ENCODE measurements at regions not wholly inside any gene's neighbourhood (a gene's known extent, or its start where the extent isn't known, plus 50 kb on each side); places are given as distances from the start of the nearest gene placed in this dataset.
"Not testable (repeated sequence)": the region's sequence is repeated elsewhere in the genome, so short reads cannot be mapped to it uniquely, and the experiment has no call there.

GRCh38 chr2:5173876-5174535 is 518.2 kb upstream of the SOX11 start:
- peaks cover 3% of the 10 kb centered on the region for H3K9me3 Mint-ChIP-seq (ENCODE audit: low read depth)
- H3K4me3 Mint-ChIP-seq, result no peak overlapping the region
- no peaks in the 10 kb centered on the region for H3K27me3 Mint-ChIP-seq
- ATAC-seq, result no peak
- DNase-seq, result no peak
- H3K27ac Mint-ChIP-seq, result no peak overlapping the region
- no peaks in the 10 kb centered on the region for H3K36me3 Mint-ChIP-seq
- CTCF ChIA-PET, result no interaction called here
- no peaks in the 10 kb centered on the region for H3K4me1 Mint-ChIP-seq

DNA sequence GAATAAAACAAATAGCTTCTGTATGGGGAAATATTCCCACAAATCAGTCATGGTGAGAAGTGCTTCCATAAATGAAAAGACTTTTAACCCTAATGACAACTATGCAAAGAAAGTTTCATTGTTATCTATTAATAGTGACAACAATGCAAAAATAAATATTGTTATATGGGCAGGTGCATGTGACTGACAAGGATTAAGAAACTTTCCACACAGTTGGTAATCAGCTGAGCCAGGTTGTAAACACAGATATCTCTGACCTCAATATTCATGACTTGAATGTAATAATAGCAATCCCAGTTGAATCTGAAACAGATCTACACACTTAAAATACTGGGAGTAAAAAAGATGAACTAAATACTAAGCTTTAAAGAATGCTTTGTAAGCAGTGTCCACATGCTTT is 517.0 kb upstream of the SOX11 start:
- no peak for DNase-seq
- no peaks in the 10 kb centered on the region for H3K27me3 Mint-ChIP-seq
- no peak for ATAC-seq
- H3K4me1 Mint-ChIP-seq, result no peaks in the 10 kb centered on the region
- H3K36me3 Mint-ChIP-seq, result no peaks in the 10 kb centered on the region
- CTCF ChIA-PET, result no interaction called here
- peaks cover 3% of the 10 kb centered on the region for H3K9me3 Mint-ChIP-seq (ENCODE audit: low read depth)
- H3K27ac Mint-ChIP-seq, result no peak overlapping the region
- H3K4me3 Mint-ChIP-seq, result no peak overlapping the region

- ATAC-seq (no peak), DNase-seq (no peak)
- Mint-ChIP-seq H3K4me3 (no peak overlapping the region), H3K27me3 (no peaks in the 10 kb centered on the region), H3K27ac (no peak overlapping the region), H3K36me3 (no peaks in the 10 kb centered on the region), H3K4me1 (no peaks in the 10 kb centered on the region), H3K9me3 (ENCODE audit: low read depth) (peaks cover 3% of the 10 kb centered on the region)
- CTCF ChIA-PET, result no interaction called here
These were observed 515.4 kb upstream of the SOX11 start for GRCh38 chr2:5176764-5177163.

GRCh38 chr2:5183031-5183430 is 509.2 kb upstream of the SOX11 start:
- H3K4me3 Mint-ChIP-seq, result no peak overlapping the region
- H3K27ac Mint-ChIP-seq, result no peak overlapping the region
- peaks cover 4% of the 10 kb centered on the region for H3K9me3 Mint-ChIP-seq (ENCODE audit: low read depth)
- DNase-seq, result no peak
- H3K27me3 Mint-ChIP-seq, result no peaks in the 10 kb centered on the region
- CTCF ChIA-PET, result no interaction called here
- H3K36me3 Mint-ChIP-seq, result no peaks in the 10 kb centered on the region
- no peaks in the 10 kb centered on the region for H3K4me1 Mint-ChIP-seq
- no peak for ATAC-seq

GRCh38 chr2:5187283-5187682 is 504.9 kb upstream of the SOX11 start:
- DNase-seq, result no peak
- Mint-ChIP-seq H3K9me3 (ENCODE audit: low read depth) (peaks cover 10% of the 10 kb centered on the region), H3K4me1 (no peaks in the 10 kb centered on the region), H3K27ac (no peak overlapping the region), H3K4me3 (no peak overlapping the region), H3K27me3 (no peaks in the 10 kb centered on the region), H3K36me3 (no peaks in the 10 kb centered on the region)
- no peak for ATAC-seq
- CTCF ChIA-PET, result no interaction called here

GRCh38 chr2:5188636-5189035 is 503.5 kb upstream of the SOX11 start:
- Mint-ChIP-seq H3K4me3 (no peak overlapping the region), H3K27ac (no peak overlapping the region), H3K4me1 (no peaks in the 10 kb centered on the region), H3K9me3 (ENCODE audit: low read depth) (peaks cover 10% of the 10 kb centered on the region), H3K36me3 (no peaks in the 10 kb centered on the region), H3K27me3 (no peaks in the 10 kb centered on the region)
- DNase-seq, result no peak
- no peak for ATAC-seq
- CTCF ChIA-PET, result no interaction called here

GRCh38 chr2:5190023-5190422 is 502.2 kb upstream of the SOX11 start:
- Mint-ChIP-seq H3K27me3 (no peaks in the 10 kb centered on the region), H3K4me3 (no peak overlapping the region), H3K36me3 (no peaks in the 10 kb centered on the region), H3K4me1 (no peaks in the 10 kb centered on the region), H3K9me3 (ENCODE audit: low read depth) (peaks cover 14% of the 10 kb centered on the region), H3K27ac (no peak overlapping the region)
- ATAC-seq (no peak), DNase-seq (no peak)
- CTCF ChIA-PET, result no interaction called here

DNA sequence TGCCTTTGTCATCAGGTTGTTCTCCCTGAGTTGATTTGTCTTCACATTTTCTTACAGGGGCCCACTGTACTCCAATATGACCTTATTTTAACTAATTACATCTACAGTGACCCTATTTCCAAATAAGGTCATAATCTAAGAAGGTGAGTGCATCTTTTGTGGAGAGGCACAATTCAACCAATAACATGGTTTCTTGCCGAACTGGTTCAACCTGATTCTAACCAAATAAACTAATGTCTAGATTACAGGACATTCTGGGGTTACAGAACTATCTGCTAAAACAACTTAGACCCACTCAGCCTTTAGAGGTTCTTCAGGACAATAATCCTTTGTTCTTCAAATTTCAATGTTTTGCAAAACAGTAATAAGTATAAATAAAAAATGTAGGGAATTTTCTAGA is 496.5 kb upstream of the SOX11 start:
- ATAC-seq, result no peak
- no peak overlapping the region for H3K4me3 Mint-ChIP-seq
- H3K27me3 Mint-ChIP-seq, result no peaks in the 10 kb centered on the region
- H3K4me1 Mint-ChIP-seq, result no peaks in the 10 kb centered on the region
- H3K9me3 Mint-ChIP-seq (ENCODE audit: low read depth), result peaks cover 12% of the 10 kb centered on the region
- H3K36me3 Mint-ChIP-seq, result no peaks in the 10 kb centered on the region
- DNase-seq, result no peak
- CTCF ChIA-PET, result no interaction called here
- H3K27ac Mint-ChIP-seq, result no peak overlapping the region

DNA sequence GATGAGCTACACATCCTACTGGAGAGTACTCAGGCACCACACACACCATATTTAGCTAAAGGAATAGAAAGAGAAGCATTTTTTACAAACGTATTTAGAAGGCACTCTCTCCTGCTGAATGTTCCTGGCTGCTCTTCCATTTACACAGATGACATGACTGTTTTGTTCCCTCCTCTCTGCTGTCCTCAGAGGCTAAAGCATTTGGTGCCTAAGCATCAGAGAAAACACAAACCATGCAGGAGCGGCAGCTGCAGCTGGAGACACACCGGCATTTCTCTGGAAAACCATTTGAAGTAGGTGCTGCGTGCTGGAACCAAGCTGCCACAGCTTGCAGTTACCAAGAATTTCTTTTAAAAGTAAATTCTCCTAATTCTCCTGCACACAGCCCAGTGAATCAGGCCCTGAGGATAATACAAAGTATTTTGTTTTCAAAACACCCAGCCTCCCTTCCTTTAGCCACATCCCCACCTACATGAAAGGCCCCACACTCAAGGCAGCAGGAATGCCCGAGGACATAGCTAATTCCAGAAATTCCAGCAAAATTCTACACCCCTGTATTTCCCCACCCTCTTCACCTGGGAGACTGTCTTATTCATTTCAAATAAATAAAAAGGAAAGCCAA is 488.9 kb upstream of the SOX11 start:
- ATAC-seq (no peak), DNase-seq (no peak)
- Mint-ChIP-seq H3K4me1 (no peaks in the 10 kb centered on the region), H3K36me3 (no peaks in the 10 kb centered on the region), H3K4me3 (no peak overlapping the region), H3K27me3 (no peaks in the 10 kb centered on the region), H3K27ac (no peak overlapping the region), H3K9me3 (ENCODE audit: low read depth) (peaks cover 19% of the 10 kb centered on the region)
- CTCF ChIA-PET, result no interaction called here

DNA sequence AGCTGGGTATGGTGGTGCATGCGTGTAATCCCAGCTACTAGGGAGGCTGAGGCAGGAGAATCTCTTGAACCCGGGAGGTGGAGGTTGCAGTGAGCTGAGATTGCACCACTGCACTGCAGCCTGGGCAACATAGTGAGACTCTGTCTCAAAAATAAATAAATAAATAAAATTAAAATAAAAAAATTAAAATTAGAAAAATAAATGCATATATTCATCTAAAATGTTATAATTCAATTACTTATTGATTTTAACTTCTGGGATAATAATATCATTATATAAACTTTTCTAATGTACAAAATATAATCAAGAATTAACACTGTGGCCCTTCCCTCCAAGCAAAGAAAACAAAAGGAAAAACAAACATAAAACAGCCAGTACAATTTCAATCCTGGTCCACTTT is 485.4 kb upstream of the SOX11 start:
- H3K36me3 Mint-ChIP-seq; H3K27ac Mint-ChIP-seq; H3K9me3 Mint-ChIP-seq (ENCODE audit: low read depth); ATAC-seq; H3K4me1 Mint-ChIP-seq; H3K27me3 Mint-ChIP-seq; CTCF ChIA-PET; H3K4me3 Mint-ChIP-seq; DNase-seq: not testable (repeated sequence)

- DNase-seq (no peak), ATAC-seq (no peak)
- H3K27ac Mint-ChIP-seq, result no peak overlapping the region
- H3K4me1 Mint-ChIP-seq, result no peaks in the 10 kb centered on the region
- peaks cover 15% of the 10 kb centered on the region for H3K9me3 Mint-ChIP-seq (ENCODE audit: low read depth)
- no peaks in the 10 kb centered on the region for H3K36me3 Mint-ChIP-seq
- CTCF ChIA-PET, result no interaction called here
- H3K27me3 Mint-ChIP-seq, result no peaks in the 10 kb centered on the region
- no peak overlapping the region for H3K4me3 Mint-ChIP-seq
These were observed 476.1 kb upstream of the SOX11 start for GRCh38 chr2:5215989-5216607.

DNA sequence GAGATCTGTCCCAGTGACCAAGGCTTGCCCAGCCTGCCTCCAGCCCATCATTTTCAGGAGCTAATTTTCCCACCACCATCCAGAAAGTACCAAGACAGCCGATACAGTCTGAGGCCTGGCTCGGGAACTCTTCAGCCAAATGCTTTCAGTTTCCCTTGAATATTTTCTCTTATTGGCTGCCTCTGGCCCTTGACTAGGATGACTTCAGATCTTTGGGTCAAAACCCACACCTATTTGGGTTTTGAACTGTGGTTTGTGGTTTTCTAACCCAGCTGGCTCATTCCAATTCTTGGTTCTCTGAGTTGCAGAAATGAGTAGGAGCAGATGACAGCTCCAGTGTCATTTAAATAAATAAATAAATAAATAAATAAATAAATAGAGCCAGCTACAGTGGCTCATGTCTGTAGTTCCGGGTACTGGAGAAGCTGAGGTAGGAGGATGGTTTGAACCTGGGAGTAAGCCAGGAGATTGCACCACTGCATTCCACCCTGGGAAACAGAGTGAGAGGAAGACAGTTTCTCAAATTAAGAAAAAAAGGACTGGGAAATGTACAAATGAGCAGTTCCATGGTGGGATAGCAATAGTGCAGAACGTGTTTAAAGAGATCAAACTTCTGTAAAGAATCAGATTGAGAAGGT is 465.0 kb upstream of the SOX11 start:
- Mint-ChIP-seq H3K27me3 (no peaks in the 10 kb centered on the region), H3K4me1 (no peaks in the 10 kb centered on the region), H3K27ac (no peak overlapping the region), H3K36me3 (no peaks in the 10 kb centered on the region), H3K9me3 (ENCODE audit: low read depth) (no peaks in the 10 kb centered on the region), H3K4me3 (no peak overlapping the region)
- CTCF ChIA-PET, result no interaction called here
- DNase-seq (no peak), ATAC-seq (no peak)

DNA sequence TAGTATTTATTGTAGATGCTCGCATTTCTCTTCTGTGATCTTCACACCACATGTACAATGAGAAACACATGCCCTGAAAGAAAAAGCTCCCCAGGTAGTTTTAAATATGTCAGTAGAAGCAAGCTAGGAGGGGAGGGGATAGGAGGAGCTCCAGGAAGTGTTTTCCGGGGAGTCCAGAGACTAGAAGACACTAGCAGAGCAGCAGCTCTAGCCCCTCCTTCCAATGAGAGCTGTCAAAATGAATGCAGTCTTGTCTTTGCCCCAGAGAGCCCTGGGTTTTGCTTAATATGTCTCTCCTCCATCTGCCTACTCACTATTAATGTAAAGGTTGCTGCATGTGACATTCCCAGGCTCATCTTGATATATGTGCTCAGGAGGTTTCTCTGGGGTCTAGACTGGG is 462.6 kb upstream of the SOX11 start:
- ATAC-seq, result no peak
- H3K36me3 Mint-ChIP-seq, result no peaks in the 10 kb centered on the region
- peaks cover under 1% of the 10 kb centered on the region for H3K9me3 Mint-ChIP-seq (ENCODE audit: low read depth)
- no peaks in the 10 kb centered on the region for H3K4me1 Mint-ChIP-seq
- CTCF ChIA-PET, result no interaction called here
- DNase-seq, result no peak
- no peaks in the 10 kb centered on the region for H3K27me3 Mint-ChIP-seq
- H3K27ac Mint-ChIP-seq, result no peak overlapping the region
- no peak overlapping the region for H3K4me3 Mint-ChIP-seq

DNA sequence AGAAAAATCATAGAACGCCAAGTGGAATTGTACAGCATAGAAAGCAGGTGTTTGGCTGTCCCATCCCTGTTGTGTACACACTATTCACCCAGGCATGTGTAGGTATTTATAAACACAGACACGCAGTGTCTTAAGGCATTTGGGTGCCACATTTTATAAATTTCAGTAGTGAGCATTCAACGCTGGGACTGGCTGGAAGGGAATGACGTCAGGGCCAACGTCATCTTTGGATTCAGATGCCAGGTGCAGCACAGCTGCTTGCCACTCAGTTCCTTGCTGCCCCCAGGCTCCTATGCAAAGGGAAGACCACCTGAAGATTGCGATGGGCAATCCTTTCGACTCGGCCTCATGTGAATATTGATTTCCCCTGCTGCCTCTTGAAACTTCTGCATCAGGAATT is 461.7 kb upstream of the SOX11 start:
- ATAC-seq, result no peak
- H3K9me3 Mint-ChIP-seq (ENCODE audit: low read depth), result peaks cover 2% of the 10 kb centered on the region
- no peak overlapping the region for H3K4me3 Mint-ChIP-seq
- no peak for DNase-seq
- no peaks in the 10 kb centered on the region for H3K36me3 Mint-ChIP-seq
- no peaks in the 10 kb centered on the region for H3K27me3 Mint-ChIP-seq
- CTCF ChIA-PET, result no interaction called here
- H3K27ac Mint-ChIP-seq, result no peak overlapping the region
- H3K4me1 Mint-ChIP-seq, result no peaks in the 10 kb centered on the region
